PC-9 (cell line): ENCODE measurements at regions not wholly inside any gene's neighbourhood (a gene's known extent, or its start where the extent isn't known, plus 50 kb on each side); places are given as distances from the start of the nearest gene placed in this dataset.

ENCODE experiments used
- CTCF ChIP-seq: fragments of 200-600 bp; sonication (generic); conservative IDR thresholded peaks from 2 replicates; pipeline ENCODE4 v1.6.1; 2017; ENCODE audit warnings: mixed run types, antibody characterized with exemption, mild to moderate bottlenecking, moderate library complexity
- EZH2 ChIP-seq: fragments of 200-600 bp; sonication (generic); IDR thresholded peaks from 2 replicates; pipeline ENCODE4 v1.8.0; 2017; ENCODE audit warnings: antibody characterized with exemption, low read depth

- TF ChIP-seq CTCF (no peak), EZH2 (no peak)
Observed at GRCh38 chr5:123807177-123807945, 295.4 kb downstream of the CSNK1G3 start.
